ENCODE measurements at regions not wholly inside any gene's neighbourhood (a gene's known extent, or its start where the extent isn't known, plus 50 kb on each side); places are given as distances from the start of the nearest gene placed in this dataset.
A peak's percentile ranks its signal among the peaks of the same experiment; 100 is the strongest.
"Not testable (repeated sequence)": the region's sequence is repeated elsewhere in the genome, so short reads cannot be mapped to it uniquely, and the experiment has no call there.

DNA sequence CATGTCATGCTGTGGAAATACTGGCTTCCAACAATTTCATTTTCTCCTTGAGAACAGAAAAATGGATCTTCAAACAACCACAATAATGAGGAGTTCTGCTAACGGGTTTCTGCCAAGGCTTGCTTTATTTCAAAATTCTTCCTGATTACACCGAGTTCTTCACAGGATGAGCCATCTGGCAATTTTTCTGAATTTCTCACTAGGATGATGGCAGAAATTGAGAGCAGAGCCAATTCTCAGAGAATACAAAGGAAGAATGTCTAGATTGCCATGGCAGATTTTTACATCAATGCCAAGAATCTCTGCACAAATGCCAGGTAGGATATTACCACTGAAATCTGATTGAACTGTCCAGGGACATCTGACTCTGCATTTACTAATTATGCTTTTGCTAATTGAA lies 619.0 kb upstream of the CHRM3 start:
- no peak for DNase-seq (ENCODE audit: low spot score)

DNA sequence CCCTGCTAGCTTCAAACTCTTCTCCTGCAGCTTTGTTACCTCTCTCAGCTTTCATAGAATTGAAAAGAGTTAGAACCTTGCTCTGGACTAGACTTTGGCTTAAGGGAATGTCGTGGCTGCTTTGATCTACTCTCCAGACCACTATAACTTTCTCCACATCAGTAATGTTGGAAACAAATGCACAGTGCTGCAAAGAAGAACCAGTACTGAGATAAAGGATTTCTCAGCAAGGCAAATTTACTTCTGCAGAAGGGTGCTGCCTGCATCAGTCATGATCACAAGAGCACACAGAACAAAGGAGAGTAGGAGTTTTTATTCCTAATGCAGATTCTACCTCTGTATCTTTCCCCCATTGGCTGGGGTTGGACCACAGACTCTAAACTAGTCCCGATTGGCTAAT lies 621.6 kb upstream of the CHRM3 start:
- no peak for DNase-seq (ENCODE audit: low spot score)

DNA sequence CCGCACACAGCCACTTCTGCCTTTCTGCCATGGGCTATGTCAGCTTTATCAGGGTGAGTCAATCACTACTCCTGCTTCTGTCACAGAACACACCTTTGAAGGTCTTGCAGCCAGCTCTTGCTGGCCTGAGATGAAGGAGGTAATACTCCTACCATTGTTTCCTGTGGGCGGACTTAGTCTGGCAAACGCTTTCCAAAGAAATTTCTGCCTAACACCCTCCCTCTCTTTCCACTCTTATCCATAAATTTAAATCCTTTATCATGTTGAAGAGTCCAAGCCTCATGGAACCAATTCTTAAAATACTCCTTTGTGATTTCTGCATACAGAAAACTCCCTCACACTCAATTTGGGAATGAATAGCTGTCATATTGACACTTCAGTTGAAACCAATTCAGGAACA lies 633.1 kb upstream of the CHRM3 start:
- no peak for DNase-seq (ENCODE audit: low spot score)

DNA sequence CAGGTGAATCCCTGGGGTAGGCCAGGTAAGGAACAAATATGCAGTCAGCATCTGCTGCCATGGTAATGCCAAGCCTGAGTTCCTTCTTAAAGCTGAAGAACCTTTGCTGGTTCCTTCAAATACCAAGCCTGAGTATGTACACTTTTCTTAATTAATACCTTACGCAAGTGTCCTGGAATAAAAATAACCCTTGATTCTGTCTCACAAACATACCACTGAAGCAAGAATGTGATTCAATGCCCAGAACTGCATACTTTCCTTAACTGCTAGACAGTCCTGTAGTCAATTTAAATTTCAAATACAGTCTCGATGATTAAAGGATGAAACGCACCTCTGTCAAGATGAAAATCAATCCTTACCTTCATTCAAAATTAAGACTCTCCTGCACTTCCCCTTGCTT lies 634.0 kb upstream of the CHRM3 start:
- DNase-seq (ENCODE audit: low spot score) = no peak

DNA sequence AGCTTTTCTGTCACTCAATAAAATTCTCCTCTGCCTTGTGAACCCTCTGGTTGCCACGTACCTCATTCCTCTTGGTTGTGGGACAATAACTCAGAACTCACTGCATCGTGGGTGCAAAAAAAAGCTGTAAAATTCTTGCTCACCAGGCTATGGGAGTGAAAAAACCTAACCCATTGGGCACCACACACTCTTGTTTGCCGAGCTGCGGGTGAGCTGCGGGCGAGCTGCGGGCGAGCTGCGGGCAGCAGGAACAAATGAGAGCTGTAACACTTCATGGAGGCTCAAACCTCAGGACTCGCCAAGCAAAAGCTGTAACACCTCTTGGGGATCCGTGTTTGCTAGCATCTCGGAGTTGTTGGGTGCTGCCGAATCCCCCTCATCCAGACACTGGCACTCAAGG lies 641.3 kb upstream of the CHRM3 start:
- DNase-seq (ENCODE audit: low spot score) = no peak

DNA sequence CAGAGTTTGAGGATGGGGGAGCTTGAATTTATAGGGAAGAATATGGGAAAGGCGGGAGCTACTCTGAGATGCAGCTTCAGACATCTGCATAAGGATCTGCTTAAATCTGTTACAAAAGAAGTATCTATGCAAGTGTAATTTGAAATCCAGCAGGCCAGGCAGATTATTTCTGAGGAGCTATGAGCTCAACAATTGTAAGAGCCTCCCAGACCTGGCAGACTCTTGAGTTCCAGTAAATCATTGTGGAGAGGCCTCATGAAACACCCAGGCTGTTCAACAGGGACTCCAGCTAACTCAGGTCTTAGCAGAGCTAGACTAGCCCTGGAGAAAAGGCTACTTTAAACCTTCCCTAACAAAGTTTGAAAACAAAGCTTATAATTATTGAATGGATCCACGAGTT lies 647.5 kb upstream of the CHRM3 start:
- DNase-seq (ENCODE audit: low spot score) = no peak

DNA sequence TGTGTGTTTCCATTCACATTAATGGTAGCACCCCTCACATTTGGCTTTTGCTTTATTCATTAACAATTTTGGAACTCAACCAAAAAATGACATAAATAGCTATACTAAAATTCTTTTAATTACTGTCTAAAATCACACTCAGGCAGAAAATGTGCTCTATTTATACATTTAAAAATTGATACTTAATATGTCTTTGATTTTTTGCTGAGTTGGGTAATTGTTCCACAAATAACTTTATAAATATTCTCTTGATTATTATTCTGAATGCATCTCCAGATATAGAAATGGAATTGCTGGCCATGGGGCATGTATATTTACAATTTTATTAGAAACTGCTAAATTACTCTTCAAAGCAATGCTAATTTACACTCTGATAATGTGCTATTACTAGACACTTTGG lies 658.7 kb upstream of the CHRM3 start:
- no peak for DNase-seq (ENCODE audit: low spot score)

DNA sequence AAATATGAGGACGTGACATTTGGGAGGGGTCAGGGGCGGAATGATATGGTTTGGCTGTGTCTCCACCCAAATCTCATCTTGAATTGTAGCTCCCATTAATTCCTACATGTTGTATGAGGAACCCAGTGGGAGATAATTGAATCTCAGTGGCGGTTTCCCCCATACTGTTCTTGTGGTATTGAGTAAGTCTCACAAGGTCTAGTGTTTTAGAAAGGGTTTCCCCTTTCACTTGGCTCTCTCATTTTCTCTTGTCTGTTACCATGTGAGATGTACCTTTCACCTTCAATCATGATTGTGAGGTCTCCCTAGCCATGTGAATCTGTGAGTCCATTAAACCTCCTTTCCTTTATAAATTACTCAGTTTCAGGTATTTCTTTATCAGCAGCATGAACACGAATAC lies 663.6 kb upstream of the CHRM3 start:
- DNase-seq (ENCODE audit: low spot score) = no peak

DNA sequence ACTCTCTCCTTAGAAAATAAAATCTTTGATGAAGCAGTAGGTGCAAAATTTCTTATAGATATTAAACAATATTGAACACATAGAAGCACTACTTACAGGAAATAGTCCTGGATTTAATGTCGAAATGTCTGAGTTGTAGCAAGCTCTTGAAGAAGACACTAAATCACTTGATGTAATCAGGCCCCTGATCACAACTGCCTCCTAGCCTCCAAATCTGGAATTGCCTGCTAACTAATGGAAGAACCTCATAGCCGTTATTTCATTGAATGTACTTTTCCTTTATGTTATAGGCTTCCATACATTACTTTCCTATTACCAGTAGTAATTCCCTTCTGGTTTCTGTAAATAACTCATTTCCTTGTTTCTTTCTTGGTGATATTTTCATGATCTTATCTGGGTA lies 675.7 kb upstream of the CHRM3 start:
- DNase-seq (ENCODE audit: low spot score) = peak; percentile 8

DNA sequence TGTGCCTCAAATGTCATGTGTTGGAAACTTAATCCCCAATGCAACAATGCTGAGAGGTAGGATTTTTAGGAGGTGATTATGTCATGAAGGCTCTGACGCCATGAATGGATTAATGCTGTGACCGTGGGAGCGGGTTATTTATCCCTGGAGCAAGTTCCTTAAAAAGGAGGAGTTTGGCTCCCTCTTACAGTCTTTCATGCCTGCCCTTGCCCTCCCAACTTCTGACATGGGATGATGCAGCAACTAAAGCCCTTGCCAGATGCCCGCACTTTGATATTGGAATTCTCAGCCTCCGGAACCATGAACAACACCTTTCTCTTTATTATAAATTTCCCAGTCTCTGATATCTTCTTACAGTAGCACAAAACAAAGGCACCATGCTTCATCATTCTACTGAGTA lies 685.3 kb upstream of the CHRM3 start:
- no peak for DNase-seq (ENCODE audit: low spot score)

DNA sequence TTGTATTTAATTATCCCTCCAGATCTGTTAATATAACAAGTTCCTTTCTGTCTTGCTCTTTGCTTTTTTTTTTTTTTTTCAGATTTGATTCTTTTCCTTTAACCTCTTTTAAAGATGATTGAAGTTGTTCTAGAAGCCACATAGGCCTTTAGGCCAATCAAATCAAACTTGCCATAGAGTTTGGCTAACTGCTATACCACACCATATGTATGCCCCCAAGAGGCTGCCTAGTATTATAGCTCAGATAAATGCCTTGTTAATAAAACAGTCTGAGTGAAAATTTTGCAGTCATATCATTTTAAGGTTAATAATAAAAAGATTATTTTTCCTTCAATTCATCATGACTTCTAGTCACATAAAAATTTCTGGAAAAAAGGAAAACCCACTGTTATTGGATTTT lies 696.0 kb upstream of the CHRM3 start:
- DNase-seq (ENCODE audit: low spot score) = peak; percentile 37

DNA sequence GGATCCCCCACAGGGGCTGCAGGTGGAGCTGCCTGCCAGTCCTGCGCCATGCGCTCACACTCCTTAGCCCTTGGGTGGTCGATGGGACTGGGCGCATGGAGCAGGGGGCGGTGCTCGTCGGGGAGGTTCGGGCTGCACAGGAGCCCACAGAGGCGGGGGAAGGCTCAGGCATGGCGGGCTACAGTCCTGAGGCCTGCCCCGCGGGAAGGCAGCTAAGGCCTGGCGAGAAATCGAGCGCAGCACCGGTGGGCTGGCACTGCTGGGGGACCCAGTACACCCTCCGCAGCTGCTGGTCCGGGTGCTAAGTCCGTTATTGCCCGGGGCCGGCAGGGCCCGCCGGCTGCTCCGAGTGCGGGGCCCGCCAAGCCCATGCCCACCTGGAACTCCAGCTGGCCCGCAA lies 701.8 kb upstream of the CHRM3 start:
- DNase-seq (ENCODE audit: low spot score) = not testable (repeated sequence)

DNA sequence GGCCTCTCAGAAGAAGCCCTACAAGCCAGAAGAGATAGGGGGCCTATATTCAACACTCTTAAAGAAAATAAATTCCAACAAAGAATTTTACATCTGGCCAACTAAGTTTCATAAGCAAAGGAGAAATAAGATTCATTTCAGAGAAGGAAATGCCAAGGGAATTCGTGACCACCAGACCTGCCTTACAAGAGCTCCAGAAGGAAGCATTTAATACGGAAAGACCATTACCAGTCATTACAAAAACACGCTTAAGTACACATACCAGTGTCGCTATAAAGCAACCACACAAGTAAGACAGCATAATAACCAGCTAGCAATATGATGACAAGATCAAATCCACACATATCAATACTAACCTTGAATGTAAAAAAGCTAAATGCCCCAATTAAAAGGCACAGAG lies 704.9 kb upstream of the CHRM3 start:
- DNase-seq (ENCODE audit: low spot score) = no peak

DNA sequence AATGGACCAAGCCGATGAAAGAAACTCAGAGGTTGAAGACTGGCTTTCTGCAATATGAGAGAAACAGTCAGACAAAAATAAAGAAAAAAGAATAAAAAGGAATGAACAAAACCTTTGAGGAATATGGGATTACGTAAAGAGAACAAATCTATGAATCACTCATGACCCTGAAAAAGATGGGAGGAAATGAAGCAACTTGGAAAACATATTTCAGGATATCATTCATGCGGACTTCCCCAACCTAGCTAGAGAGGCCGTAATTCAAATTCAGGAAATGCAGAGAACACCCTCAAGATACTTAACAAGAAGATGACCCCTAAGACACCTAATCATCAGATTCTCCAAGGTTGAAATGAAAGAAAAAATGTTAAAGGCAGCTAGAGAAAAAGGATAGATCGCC lies 705.3 kb upstream of the CHRM3 start:
- no peak for DNase-seq (ENCODE audit: low spot score)

DNA sequence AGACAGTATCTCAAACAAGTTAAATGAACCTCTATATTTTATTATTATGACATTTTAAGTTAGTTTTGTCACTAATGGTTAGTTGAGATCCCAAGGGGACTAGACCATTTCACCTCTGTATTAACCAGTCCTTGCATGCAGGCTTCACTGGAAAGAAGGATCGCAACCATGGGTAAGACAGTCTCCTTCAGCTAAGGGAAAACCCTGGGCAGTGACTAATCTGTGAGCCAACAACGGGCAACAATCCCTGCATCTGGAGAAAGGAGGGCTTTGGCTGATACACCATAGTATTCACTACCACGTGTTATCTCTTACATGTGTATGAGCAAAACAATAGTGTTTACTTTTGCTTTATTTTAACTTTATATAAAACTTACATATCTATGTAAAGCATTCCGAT lies 708.8 kb upstream of the CHRM3 start:
- DNase-seq (ENCODE audit: low spot score) = no peak

DNA sequence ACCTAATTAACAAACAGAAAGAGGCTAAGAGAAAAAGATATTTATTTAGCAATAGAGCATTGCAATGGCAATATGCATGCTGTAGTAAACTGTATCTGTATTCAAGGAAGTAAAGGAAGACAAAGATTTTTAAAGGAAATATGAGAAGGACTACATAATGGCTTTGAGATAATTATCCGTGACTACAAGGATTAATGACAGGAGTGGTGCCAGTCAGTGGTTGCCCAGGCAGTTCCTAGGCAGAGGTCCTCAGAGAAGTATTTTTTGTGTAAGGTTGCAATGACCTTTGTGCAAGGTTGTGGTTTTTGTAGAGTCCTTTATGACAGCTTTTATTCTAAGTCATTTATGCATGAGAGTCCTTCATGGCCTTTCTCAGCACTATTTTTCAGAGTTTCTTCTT lies 711.1 kb upstream of the CHRM3 start:
- DNase-seq (ENCODE audit: low spot score) = peak; percentile 6

DNA sequence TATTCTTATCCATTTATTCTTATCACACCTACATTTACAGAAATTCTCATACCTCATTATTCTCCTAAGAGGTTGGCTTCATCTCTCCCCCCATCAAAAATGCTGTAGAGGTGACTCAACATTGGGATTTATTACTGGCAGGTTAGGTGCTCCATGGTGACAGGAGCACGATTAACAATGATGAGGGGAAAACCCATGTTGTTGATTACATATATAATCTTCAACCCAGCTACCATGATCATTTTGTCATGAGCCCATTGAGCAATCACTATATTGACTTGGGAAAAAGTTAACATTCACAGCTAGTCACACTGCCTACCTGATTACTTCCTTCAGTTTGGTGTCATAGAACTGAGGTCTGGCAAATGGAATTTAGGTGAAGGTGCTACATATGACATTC lies 712.1 kb upstream of the CHRM3 start:
- no peak for DNase-seq (ENCODE audit: low spot score)

DNA sequence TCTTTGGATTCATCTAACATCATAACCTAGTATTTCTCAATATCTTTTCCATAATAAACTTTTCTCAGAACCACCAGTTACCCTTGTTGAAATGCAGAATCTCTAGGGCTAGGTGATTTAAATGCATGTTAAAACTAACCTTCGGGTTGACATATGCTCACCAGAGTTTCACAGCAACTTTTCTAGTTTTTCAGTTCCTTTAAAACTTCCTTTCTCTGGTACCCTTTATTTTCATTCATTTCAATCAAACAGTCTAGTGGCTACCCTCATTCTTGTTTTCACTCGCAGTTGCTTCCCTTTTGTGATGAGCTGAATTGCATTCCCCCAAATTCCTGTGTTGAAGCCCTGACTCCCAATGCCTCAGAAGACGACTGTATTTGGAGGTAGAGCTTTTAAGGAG lies 712.8 kb upstream of the CHRM3 start:
- no peak for DNase-seq (ENCODE audit: low spot score)

DNA sequence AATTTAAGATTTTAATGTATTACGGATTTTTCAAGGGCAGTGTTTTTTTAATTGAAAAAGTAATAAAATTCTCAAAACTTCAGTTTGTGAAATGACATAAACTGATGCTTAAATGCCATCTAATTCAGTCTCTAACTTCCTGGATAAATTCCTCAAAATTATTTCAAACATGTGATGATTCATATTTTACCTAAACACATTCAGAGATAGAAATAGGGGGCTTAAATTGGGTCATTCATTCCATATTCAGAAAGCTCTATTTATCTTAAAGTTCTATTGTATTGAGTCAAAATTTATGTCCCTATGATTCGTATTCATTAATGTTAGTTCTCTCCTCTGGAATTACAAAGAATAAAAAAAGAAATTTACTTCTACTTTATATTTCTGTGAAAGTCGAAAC lies 713.6 kb upstream of the CHRM3 start:
- DNase-seq (ENCODE audit: low spot score) = no peak

DNA sequence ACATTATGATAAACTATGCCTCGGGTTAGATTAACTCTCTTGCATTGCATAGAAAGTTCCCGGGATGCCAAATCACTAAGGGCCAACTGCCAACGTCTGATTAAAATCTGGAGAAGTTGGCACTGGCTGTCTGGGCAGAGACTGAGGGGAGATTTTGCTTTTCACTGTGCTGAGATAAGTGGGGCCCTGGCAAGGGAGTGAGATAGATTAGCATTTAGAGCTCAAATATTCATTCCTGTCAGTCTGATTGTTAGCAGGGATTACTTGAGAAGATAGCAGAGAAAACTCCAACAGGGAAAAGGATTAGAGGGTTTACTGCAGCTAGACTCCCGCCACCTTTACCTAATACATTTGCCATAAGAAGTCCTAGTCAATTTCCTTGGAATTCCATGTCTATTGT lies 714.1 kb upstream of the CHRM3 start:
- DNase-seq (ENCODE audit: low spot score) = no peak

DNA sequence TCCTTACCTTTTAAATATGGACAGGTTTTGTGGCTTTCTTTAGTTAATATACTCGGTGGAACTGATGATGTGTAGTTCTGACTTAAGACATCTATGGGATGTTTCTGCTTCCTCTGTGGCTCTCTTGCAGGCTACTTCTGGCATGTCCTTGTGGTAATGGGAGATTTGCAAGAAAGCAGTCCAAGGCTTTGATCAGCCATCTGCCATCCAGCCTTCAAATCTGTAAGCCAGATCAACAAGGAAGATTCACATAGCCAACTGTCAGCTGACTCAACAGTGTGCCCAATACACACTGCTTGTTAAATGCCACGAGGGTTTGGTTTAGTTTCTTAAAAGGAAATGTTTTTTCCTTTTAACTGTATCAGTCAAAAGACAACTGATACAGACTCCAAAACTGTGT lies 722.2 kb upstream of the CHRM3 start:
- no peak for DNase-seq (ENCODE audit: low spot score)

DNA sequence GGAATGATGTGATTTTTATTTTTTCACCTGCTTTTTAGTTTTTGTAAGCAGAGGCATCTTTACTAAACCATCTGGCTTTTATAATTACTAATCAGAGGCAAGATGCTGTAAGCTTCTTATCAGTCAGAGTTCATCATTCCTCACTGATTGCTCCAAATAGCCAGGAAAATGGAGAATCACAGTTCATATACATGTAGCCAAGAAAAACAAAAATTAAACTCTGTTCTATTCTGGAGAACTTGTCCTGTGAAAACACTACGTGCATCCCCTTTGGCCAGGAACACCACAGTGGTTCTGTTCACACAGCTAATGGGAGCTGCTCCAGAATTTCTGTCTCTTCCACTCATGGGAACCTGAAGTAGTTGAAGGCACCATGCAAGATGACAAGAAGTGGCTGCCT lies 725.5 kb upstream of the CHRM3 start:
- no peak for DNase-seq (ENCODE audit: low spot score)

DNA sequence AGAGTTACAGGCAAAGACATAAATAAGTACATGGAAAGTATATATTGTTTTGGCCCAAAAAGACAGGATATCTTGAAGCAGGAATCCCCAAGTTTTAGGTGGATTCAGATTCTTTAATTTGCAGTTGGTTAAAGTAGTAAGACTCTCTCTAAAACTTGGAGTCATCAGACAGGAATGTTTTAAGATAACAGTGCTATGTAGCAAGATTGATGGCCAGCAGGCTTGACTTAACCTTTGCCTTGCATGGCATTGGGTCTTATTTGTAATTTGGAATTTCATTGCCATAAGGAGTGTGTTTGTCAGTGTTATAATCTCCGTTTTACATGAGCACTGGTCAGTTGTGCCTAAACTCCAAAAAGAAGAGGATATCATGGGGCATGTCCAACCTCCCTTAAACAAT lies 727.6 kb upstream of the CHRM3 start:
- peak; percentile 39 for DNase-seq (ENCODE audit: low spot score)

DNA sequence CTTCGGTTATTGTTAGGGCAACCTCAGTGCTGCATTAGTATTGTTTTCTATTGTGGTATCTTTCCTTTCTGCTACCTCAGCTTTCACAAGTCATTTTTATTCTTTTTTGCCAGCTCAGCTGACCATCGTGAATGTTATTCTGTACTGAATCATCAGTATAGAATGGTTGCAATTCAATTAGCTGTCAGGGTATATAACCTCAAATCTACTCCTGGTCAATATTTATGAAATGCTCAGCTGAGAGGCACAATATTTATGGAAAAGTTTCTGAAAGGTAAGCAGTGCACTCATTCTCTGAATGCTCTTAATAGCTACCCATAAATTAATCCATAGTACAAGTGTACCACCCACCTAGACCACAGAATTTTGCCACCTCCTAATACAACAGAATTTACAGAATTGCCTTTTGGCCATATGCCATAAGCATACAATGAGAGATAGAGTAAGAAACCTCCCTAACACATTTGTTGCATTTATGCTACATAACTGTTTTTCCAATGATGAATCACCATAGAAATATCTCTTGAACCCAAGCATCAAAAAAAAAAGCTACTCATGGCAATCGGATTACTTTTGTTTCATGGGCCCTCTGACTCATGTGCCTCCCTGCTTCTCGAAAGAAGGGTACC lies 732.6 kb upstream of the CHRM3 start:
- DNase-seq (ENCODE audit: low spot score) = peak; percentile 20
